Muscle of arm (tissue), 1 donor: ENCODE measurements at regions not wholly inside any gene's neighbourhood (a gene's known extent, or its start where the extent isn't known, plus 50 kb on each side); places are given as distances from the start of the nearest gene placed in this dataset.
"Not testable (repeated sequence)": the region's sequence is repeated elsewhere in the genome, so short reads cannot be mapped to it uniquely, and the experiment has no call there.

ENCODE experiments used
- DNase-seq: peaks from one replicate; pipeline ENCODE4 v3.0.0-alpha.2; 2013

DNA sequence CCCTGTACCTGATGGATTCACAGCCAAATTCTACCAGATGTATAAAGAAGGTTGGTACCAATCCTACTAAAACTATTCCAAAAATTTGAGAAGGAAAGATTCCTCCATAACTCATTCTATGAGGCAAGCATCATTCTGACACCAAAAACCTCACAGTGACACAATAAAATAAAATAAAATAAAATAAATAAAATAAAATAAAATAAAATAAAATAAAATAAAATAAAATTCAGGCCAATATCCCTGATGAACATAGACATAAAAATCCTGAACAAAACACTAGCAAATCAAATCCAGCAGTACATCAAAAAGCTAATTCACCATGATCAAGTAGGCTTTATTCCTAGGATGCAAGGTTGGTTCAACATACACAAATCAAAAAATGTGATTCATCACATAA is 108.1 kb downstream of the PROX1 start:
- DNase-seq, result not testable (repeated sequence)

- no peak for DNase-seq
Observed at GRCh38 chr1:214101246-214101645, 113.5 kb downstream of the PROX1 start.

- DNase-seq, result no peak
Observed at GRCh38 chr1:214101828-214102227, 114.1 kb downstream of the PROX1 start.

DNA sequence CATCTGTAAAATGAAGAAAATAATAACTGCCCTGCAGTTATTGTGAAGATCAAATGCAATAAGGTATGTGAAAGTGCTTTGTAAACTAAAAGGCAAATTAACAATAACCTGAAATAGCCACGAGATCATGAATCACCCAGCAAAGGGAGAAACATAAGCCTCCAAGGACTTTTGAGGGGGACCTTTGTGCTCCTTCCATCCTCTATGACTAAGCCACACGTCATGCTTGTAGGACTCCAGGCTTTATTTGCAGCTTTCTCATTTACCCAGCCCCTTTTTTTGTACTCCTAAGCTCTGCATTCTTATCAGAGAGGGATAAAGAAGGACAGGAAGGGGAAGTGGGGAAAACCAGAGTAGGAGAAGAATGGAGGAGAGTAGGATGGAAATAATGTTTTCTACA is 115.1 kb downstream of the PROX1 start:
- no peak for DNase-seq

- no peak for DNase-seq
Observed at GRCh38 chr1:214103778-214104177, 116.0 kb downstream of the PROX1 start.

DNA sequence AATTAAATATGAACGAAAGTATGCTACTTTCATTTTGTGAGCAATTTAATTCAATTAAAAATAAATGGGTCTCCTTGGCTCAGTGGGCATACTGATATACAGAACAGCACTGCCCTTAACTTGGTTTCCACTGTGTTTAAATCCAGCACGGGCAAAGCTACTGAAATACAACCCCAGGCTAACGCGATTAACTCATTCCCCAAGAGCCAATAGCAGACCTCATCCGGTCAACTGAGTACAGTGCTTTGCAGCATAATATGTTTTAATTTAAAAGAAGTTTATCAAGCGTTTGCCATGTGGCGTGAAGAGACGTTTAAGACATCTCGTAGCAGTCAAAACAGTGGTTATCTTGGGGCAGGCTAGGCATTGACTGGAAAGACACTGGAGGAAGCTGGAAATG is 118.6 kb downstream of the PROX1 start:
- no peak for DNase-seq

DNA sequence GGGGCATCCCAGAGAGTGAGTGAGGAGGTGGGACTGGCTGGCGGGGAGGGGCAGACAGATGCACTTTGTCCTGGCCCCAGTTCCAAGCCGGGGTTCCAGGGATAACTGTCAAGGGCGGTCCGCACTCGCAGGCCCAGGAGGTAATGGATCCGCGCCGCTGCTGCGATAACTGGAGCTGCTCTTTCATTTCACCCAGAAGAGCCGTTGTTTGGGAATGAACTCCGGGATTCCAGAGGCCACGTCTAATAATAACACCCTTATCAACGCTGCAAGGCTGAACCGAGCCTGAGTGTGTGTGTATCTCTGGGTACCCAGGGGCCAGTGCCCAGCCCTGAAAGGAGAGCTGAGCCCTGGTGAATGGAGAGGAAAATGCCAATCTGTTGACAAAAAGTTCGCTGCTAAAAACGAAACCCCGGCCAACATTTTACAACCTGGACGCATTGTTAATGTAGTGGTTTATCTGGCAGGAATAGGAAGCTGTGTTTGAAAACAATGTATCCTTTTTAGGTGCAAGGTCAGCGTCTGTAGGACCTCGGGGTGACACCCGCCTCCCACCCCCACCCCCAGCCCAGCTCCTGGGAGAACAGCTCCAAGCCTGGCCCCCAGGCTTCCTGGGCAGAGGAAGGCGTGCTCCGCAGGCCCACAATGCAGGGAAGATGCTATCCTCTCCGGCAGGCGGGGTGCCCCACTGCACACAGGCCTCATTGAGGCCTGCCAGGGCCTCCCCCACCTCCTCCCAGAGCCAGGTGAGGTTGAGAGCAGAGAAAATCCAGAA is 119.7 kb downstream of the PROX1 start:
- DNase-seq, result no peak

DNA sequence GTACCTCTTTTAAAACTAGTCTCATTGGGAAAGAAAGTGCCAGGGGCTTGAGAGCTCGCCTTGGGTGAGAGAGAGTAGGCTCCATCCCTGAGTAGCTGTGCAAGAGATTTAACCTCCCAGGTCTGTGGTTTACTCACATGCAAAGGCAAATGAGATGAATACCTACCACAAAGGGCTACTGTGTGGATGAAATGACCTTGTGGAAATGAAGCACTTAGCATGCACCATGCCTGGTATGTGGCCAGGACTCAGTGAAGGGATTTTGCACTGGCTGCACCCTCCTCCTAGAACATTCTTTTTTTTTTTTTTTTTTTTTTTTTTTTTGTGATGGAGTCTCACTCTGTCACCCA is 120.3 kb downstream of the PROX1 start:
- no peak for DNase-seq

GRCh38 chr1:214111796-214112195 is 124.0 kb downstream of the PROX1 start:
- DNase-seq, result no peak

DNA sequence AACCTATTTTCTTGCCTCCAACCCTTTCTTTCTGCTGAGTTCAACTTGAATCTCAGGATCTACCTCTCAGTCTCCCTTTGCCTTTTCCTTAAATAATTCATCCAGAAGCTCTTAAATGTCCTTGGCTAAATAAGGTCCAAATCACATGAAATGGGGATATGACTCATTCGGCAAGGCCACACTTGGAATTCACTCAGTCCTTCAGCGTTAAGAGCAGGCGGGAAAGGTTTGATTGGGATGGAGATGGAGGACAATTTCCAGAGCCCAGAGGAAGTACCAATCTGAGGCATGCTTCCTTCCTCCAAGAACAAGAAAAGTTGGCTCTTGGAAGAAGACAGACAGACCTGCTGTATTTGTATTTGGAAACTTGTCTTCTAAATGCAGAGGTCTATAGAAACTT is 128.5 kb downstream of the PROX1 start:
- no peak for DNase-seq

- DNase-seq, result no peak
Observed at GRCh38 chr1:214117780-214118179, 130.0 kb downstream of the PROX1 start.

DNA sequence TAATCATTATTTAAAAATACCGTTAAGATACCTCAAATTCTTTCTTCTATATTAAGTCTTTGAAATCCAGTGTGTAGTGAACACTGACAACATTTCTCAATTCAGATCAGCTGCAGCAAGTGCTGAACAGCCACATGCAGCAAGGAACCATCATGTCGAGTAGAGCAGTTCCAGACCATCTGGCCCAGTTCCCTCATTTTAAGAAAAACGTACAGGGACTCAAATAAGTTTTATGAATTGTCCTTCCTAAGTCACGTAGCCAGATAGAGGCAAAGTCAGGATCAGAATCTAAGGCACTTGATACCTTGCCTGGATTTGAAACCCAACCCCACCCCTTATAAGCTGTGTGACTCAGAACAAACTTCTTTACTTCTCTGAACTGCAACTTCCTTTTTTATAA is 132.4 kb downstream of the PROX1 start:
- no peak for DNase-seq

DNA sequence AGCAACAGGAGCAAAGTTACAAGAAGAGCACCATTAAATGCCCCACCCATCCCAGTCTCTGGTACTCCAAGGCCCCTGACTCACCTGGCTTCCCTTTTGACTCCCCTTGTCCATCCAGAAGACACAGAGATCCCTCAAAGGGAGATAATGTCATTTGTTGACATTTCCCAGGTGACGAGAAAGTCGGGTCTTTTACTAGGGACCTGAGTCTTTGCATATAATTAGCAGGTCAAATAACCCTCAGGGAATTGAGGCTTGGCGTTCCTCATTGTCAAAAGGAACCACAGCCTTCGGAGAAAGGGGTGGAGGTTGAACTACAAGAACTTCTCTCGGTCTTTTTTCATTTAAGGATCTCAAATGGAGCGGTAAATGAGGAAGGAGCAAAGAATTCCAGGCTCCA is 133.2 kb downstream of the PROX1 start:
- DNase-seq, result no peak

DNA sequence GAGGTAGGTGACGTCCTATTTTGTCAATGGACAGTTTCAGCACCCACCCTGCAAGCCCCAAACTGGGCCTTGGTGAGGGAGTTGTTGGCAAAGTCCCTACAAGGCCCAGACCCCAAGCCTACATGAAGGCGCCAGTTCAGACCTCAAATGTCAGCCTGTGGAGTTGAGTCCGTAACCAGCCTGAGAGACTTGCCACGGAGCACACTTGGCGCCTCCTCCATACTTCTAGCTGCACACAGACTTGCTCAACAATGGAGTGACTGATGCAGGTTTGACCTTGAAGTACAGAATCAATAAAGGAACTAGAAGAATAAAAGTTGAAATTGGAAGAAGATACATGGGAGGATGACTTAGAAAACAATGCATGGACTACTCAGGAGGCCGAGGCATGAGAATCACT is 134.3 kb downstream of the PROX1 start:
- no peak for DNase-seq

GRCh38 chr1:214123061-214123784 is 135.4 kb downstream of the PROX1 start:
- DNase-seq, result peak; percentile 71

GRCh38 chr1:214124281-214124805 is 136.6 kb downstream of the PROX1 start:
- DNase-seq, result no peak

DNA sequence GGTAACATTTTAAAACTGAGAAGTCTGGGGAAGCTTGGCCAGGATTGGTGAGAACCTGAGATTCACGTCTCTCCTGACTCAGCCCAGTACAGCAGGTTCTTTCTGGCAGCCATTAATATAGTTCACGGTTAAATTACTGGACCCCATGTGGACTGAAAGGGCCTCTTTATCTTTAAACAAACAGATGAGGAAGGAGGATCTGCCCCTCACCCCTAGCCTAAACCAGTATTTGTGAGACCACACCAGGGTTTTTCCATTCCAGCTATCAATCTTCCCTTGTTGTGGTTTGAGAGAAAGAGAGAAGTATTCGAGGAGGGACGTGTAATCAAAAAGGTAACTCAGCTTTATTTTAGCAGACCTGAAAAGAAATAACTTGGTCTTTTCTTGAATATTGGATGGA is 137.1 kb downstream of the PROX1 start:
- no peak for DNase-seq

DNA sequence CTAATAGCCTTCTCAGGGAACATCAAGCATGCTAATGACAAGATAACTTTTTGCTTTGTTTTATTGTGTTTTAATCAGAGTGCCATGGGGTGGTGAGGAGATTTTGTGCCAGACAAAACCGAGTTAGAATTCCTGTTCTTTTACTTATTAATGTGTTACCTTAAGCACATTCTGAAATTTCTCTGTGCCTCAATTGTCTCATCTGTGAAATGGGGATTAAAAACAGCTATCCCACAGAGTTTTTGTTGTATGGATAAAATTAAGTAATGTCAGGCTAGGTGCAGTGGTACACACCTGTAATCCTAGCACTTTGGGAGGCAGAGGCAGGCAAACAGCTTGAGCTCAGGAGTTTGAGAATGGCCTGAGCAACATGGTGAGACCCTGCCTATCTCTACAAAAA is 138.0 kb downstream of the PROX1 start:
- DNase-seq, result no peak

- no peak for DNase-seq
Observed at GRCh38 chr1:214126697-214127146, 138.9 kb downstream of the PROX1 start.

DNA sequence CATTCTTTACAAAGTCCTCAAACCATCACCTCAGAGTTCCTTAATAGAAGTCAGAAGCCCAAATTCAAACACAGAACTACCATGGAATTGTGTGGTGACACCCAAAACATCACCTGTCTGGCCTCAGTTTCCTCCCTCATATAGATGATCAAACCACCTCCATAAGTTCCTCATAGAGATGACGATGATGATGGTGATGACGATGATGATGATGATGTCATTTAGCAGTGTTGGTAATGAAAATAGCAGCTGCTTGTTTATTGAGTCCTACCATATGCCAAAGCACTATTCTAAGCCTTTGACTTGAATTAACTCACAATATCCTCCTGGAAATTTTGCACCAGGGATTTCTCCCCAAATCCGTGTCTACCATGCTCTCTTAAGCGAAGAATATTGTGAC is 139.9 kb downstream of the PROX1 start:
- DNase-seq, result no peak

DNA sequence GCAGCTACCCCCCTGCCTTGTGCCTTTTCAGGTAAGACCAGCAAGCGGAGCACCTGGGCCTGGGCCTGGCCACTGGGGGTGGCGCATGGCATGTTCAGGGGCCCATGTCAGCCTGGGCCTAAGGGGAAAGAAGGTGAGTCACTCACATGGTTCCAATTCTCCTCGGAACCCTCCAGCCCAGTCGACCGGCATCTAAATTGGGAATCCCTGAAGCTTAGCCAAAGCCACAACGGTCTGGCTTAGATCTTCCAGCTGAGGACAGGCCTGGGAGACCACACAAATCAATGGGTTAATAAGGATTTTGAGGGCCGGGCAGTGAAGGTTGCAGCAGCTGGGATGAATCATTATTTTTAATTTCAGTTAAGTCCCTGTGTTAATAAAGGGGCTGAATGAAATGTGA is 145.1 kb upstream of the SMYD2 start:
- DNase-seq, result no peak

GRCh38 chr1:214136324-214136919 is 144.5 kb upstream of the SMYD2 start:
- no peak for DNase-seq

DNA sequence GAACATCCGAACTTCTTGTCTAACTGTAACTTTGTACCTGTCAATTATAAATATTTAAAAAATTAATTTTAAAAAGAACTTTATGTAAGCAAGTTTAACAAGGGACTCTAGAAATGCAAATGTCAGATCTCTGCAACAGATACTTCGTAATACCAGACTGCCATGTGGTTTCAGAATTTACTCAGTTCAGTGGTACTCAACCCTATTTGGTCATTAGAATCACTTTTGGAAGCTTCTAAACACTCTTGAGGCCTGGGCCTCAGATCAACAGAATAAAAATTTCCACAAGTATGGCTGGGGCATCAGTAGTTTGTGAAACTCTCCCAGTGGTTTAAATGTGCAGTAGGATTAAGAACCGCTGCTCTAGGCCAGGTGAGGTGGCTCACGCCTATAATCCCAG is 139.5 kb upstream of the SMYD2 start:
- no peak for DNase-seq
